Myocyte (in vitro differentiated cells): ENCODE measurements at regions not wholly inside any gene's neighbourhood (a gene's known extent, or its start where the extent isn't known, plus 50 kb on each side); places are given as distances from the start of the nearest gene placed in this dataset.

Experiments used
- DNase-seq: peaks from one replicate; pipeline ENCODE4 v3.0.0-alpha.2; 2012; ENCODE audit warnings: low read depth

GRCh38 chr17:79452706-79453105 is 158.1 kb downstream of the RBFOX3 start:
- DNase-seq: no peak

DNA sequence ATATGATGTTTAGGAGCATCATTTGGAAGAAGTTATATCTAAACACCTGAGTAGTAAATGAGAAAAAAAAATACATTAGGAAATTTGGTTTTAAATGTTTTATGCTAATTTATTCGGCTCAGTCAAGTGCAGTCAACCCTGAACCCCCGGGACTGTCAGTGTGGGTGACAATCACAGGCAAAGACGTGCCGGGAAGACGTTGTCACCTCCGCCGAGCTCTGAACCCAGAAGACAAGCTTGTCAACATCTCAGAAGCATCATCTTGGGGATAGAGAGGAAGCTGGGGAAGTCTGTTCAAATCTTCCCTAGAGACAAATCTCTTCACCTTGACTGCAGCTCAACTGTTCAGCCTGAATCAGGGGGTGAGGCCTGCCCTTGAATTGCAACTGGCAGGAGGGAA is 159.7 kb downstream of the RBFOX3 start:
- no peak for DNase-seq

DNA sequence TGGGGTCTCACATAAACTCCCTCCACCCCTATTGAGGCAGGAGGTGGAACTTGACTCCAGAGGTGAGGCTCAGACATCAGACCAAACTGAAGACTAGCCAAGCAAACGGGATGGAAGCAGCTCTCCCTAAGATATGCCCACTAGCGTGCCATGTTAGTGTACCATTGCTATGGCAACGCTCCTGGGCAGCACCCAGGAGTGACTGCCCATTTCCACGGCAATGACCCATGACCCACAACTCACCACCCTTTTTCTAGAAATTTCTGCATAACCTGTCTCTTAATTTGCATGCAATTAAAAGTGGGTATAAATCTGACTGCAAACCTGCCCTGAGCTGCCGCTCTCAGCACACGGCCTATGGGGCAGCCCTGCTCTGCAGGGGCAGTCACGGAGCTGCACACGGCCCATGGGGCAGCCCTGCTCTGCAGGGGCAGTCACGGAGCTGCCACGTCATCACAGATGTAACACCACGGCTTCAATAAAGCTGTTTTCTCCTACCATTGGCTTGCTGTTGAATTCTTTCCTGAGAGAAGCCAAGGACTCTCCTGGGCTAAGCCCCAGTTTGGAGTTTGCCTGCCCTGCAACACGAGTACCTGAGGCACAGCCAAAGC is 164.3 kb downstream of the RBFOX3 start:
- no peak for DNase-seq

- peak; percentile 38 for DNase-seq
Observed at GRCh38 chr17:79444198-79444597, 166.7 kb downstream of the RBFOX3 start.

- DNase-seq: no peak
Observed at GRCh38 chr17:79443026-79443425, 167.8 kb downstream of the RBFOX3 start.

GRCh38 chr17:79441356-79442160 is 169.3 kb downstream of the RBFOX3 start:
- no peak for DNase-seq

DNA sequence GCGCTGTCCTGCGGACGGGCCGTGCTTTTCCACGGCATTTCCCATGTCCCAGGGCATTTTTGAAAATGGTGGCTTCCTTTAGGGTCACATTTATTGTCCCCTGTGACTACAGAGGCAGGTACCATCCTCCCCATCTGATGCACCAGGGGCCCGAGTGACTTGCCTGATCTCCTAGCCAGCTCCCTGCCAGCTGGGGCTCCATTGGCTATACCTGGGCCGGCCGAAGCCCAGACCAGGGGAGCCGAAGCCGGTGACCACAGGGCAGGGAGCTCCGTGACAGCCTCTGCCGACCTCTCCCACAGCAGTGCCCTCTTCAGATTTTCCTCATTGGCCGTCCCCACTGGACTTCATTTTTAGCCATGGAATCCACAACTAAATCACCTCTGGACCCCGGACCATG is 170.6 kb downstream of the RBFOX3 start:
- DNase-seq: no peak

GRCh38 chr17:79439493-79439892 is 171.4 kb downstream of the RBFOX3 start:
- DNase-seq: no peak

GRCh38 chr17:79438546-79439334 is 172.1 kb downstream of the RBFOX3 start:
- no peak for DNase-seq

- DNase-seq: no peak
Observed at GRCh38 chr17:79438058-79438457, 172.8 kb downstream of the RBFOX3 start.

GRCh38 chr17:79437081-79437480 is 173.8 kb downstream of the RBFOX3 start:
- no peak for DNase-seq

DNA sequence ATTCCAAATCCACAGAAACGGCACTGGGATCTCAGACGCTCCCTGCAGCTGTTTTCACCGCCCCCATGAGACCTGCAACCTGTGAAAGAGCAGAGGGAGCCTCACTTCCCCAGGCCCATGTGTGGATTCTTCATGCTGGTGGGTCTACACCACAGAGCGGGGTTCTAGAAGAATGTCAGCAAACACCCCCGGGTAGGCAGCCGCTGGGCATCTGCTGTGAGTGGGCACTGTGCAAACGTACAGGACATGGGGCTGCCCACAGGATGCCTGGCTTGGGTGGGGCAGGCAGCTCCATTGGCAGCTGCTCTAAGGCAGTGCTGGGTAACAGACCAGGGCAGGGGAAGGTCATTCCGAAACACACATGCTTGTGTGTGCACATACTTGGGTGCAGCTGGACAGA is 174.9 kb downstream of the RBFOX3 start:
- peak; percentile 58 for DNase-seq

- DNase-seq: no peak
Observed at GRCh38 chr17:79435296-79435695, 175.6 kb downstream of the RBFOX3 start.

DNA sequence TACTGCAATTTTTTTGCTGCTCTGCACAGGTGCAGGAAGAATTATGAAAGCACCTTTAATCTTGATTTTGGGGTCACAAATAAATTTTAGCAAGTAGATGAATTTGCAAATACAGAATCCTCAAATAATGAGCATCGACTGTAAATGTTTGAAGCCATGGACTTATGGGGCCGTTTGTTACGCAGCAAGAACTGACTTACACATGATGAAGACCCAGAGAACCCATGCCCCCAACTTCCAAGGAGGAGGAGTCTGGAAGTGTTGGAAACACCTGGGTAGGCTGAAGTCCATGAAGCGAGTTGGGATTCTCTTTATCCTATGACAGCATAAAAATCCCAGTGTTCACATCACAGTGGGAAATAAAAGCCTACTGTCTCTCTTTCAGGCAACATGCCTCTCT is 176.6 kb downstream of the RBFOX3 start:
- DNase-seq: no peak

DNA sequence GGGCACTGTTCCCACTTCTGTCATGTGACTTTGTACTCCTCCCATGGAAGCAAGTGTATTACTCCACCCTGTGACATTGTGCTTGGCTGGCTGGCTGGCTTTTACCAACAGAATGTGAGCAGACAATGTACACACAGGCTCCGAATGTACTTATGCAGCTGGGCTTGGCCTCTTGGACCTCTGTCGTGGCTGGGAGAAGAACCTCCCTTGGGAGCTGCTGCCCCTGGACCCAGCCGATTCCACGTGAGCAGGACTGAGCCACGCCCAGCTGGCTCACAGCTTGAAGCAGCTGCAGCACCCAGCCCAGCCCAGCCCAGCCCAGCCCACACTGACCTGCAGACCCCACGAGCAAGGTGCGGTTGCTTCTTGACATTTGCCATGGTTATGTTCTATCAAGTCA is 177.5 kb downstream of the RBFOX3 start:
- no peak for DNase-seq

DNA sequence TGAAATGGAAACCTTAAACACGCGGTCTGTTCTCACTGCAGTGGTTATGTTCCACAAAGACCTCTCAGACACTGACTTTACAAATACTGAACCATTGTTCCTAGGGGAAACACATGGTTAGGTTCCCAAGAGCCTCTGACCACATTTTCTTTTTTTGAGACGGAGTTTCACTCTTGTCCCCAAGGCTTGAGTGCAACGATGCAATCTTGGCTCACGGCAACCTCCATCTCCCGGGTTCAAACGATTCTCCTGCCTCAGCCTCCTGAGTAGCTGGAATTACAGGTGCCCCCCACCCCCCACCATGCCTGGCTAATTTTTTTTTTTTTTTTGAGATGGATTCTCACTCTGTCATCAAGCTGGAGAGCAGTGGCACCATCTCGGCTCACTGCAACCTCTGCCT is 179.7 kb downstream of the RBFOX3 start:
- DNase-seq: no peak

- no peak for DNase-seq
Observed at GRCh38 chr17:79429864-79430494, 180.9 kb downstream of the RBFOX3 start.

DNA sequence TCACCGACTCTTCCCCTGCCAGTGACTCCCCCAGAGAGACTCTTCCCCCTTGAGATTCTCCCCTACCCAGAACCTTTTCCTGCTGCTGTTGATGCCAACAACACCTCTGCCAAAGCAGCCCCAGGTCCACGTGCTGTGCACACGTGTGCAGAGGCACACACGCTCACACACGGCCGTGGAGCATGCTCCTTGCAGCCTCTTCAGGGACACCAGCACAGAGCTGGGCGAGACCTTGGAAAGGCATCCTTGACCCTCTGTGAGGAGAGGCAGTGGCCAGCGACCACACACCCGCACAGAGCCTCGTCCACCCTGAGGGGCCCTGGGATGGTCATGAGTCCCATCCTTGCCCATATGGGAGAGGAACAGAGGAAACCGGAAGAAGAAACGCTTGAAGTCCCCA is 181.9 kb downstream of the RBFOX3 start:
- no peak for DNase-seq

GRCh38 chr17:79427621-79428539 is 183.0 kb downstream of the RBFOX3 start:
- no peak for DNase-seq

DNA sequence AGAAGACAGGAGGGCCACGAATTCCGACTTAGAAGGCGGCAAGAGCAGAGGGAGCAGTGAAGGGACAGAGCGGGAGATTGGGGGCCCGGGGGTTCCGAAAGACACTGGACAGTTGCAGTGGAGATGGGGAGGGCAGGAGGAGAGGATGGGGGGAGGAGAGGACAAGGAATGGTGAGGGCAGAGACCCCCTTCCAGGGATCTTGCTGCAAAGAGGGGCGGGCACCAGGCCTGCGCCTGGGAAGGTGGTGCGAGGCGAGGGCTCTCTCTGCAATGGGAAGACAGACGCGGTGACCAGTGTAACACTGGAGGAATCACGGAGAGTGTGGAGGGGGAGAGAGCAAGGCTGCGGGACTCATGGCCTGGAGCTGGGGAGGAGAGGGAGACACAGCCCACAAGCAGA is 185.2 kb downstream of the RBFOX3 start:
- DNase-seq: no peak
